GM21576 (cell line): ENCODE measurements at regions not wholly inside any gene's neighbourhood (a gene's known extent, or its start where the extent isn't known, plus 50 kb on each side); places are given as distances from the start of the nearest gene placed in this dataset.

ENCODE experiments used
- ATAC-seq: cut with Tn5 transposase; IDR thresholded peaks from one replicate; pipeline ENCODE4 v1.9.1; 2021; ENCODE audit warnings: mild to moderate bottlenecking, moderate library complexity; ENCODE audit not compliant: unreplicated experiment

- no peak for ATAC-seq
Measured at GRCh38 chr15:95296643-95297042, 1033.9 kb upstream of the NR2F2 start.

GRCh38 chr15:95298729-95299128 is 1031.8 kb upstream of the NR2F2 start:
- no peak for ATAC-seq

- no peak for ATAC-seq
Measured at GRCh38 chr15:95300958-95301357, 1029.5 kb upstream of the NR2F2 start.

- ATAC-seq: no peak
Measured at GRCh38 chr15:95302206-95302605, 1028.3 kb upstream of the NR2F2 start.

GRCh38 chr15:95302809-95303208 is 1027.7 kb upstream of the NR2F2 start:
- ATAC-seq: no peak

- no peak for ATAC-seq
Measured at GRCh38 chr15:95303713-95304112, 1026.8 kb upstream of the NR2F2 start.

GRCh38 chr15:95304151-95304946 is 1026.2 kb upstream of the NR2F2 start:
- no peak for ATAC-seq

- ATAC-seq: no peak
Measured at GRCh38 chr15:95304947-95305400, 1025.5 kb upstream of the NR2F2 start.

- ATAC-seq: no peak
Measured at GRCh38 chr15:95307115-95307514, 1023.4 kb upstream of the NR2F2 start.

- no peak for ATAC-seq
Measured at GRCh38 chr15:95319242-95319641, 1011.3 kb upstream of the NR2F2 start.

- no peak for ATAC-seq
Measured at GRCh38 chr15:95323796-95324195, 1006.7 kb upstream of the NR2F2 start.

- no peak for ATAC-seq
Measured at GRCh38 chr15:95324656-95325055, 1005.8 kb upstream of the NR2F2 start.

- no peak for ATAC-seq
Measured at GRCh38 chr15:95325763-95326404, 1004.6 kb upstream of the NR2F2 start.

- ATAC-seq: no peak
Measured at GRCh38 chr15:95326431-95327182, 1003.9 kb upstream of the NR2F2 start.

- ATAC-seq: no peak
Measured at GRCh38 chr15:95327183-95327525, 1003.3 kb upstream of the NR2F2 start.

GRCh38 chr15:95327661-95328060 is 1002.8 kb upstream of the NR2F2 start:
- no peak for ATAC-seq

GRCh38 chr15:95328559-95328958 is 1001.9 kb upstream of the NR2F2 start:
- no peak for ATAC-seq

GRCh38 chr15:95329362-95329761 is 1001.1 kb upstream of the NR2F2 start:
- ATAC-seq: no peak

- no peak for ATAC-seq
Measured at GRCh38 chr15:95341686-95342085, 988.8 kb upstream of the NR2F2 start.

GRCh38 chr15:95345867-95346266 is 984.6 kb upstream of the NR2F2 start:
- no peak for ATAC-seq

- no peak for ATAC-seq
Measured at GRCh38 chr15:95346721-95347475, 983.6 kb upstream of the NR2F2 start.
